ENCODE measurements at regions not wholly inside any gene's neighbourhood (a gene's known extent, or its start where the extent isn't known, plus 50 kb on each side); places are given as distances from the start of the nearest gene placed in this dataset.

DNA sequence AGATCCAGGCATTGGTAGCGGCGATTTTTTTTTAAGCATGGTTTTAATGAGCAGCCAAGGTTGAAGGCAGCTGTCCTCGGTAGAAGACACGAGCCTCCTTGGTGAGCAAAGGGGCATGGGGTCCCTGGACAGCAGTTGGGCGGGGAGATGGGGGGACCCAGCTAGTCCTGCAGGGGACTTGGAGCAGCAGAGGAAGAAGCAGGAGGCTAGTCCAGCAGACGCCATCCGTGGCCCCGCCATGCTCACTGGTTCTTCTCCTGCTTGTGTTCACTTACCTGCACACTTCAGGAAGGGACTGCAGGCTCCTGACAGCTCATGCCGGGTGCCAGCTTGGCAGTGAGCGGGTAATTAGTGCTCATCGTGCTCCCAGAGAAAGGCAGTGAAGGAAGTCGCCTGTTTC lies 130.2 kb upstream of the CDH5 start:
- no peak for DNase-seq (ENCODE audit: low read depth in 1 of 2, low spot score in 1 of 2)
- no peak overlapping the region for H3K27ac ChIP-seq (replicated peaks)
- TF ChIP-seq SPI1 (IDR thresholded peaks at IDR 0.05; ENCODE audit: borderline replicate concordance, low read depth) = no peak
- TF ChIP-seq POLR2AphosphoS5 (IDR thresholded peaks at IDR 0.05; ENCODE audit: low read depth) = no peak
- TF ChIP-seq, protein P1, sequence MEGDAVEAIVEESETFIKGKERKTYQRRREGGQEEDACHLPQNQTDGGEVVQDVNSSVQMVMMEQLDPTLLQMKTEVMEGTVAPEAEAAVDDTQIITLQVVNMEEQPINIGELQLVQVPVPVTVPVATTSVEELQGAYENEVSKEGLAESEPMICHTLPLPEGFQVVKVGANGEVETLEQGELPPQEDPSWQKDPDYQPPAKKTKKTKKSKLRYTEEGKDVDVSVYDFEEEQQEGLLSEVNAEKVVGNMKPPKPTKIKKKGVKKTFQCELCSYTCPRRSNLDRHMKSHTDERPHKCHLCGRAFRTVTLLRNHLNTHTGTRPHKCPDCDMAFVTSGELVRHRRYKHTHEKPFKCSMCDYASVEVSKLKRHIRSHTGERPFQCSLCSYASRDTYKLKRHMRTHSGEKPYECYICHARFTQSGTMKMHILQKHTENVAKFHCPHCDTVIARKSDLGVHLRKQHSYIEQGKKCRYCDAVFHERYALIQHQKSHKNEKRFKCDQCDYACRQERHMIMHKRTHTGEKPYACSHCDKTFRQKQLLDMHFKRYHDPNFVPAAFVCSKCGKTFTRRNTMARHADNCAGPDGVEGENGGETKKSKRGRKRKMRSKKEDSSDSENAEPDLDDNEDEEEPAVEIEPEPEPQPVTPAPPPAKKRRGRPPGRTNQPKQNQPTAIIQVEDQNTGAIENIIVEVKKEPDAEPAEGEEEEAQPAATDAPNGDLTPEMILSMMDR (IDR thresholded peaks at IDR 0.05; ENCODE audit: insufficient read depth, low read length) = no peak
- no peak for TF ChIP-seq GABPA (IDR thresholded peaks at IDR 0.05; ENCODE audit: low read depth)
- TF ChIP-seq, protein P2, sequence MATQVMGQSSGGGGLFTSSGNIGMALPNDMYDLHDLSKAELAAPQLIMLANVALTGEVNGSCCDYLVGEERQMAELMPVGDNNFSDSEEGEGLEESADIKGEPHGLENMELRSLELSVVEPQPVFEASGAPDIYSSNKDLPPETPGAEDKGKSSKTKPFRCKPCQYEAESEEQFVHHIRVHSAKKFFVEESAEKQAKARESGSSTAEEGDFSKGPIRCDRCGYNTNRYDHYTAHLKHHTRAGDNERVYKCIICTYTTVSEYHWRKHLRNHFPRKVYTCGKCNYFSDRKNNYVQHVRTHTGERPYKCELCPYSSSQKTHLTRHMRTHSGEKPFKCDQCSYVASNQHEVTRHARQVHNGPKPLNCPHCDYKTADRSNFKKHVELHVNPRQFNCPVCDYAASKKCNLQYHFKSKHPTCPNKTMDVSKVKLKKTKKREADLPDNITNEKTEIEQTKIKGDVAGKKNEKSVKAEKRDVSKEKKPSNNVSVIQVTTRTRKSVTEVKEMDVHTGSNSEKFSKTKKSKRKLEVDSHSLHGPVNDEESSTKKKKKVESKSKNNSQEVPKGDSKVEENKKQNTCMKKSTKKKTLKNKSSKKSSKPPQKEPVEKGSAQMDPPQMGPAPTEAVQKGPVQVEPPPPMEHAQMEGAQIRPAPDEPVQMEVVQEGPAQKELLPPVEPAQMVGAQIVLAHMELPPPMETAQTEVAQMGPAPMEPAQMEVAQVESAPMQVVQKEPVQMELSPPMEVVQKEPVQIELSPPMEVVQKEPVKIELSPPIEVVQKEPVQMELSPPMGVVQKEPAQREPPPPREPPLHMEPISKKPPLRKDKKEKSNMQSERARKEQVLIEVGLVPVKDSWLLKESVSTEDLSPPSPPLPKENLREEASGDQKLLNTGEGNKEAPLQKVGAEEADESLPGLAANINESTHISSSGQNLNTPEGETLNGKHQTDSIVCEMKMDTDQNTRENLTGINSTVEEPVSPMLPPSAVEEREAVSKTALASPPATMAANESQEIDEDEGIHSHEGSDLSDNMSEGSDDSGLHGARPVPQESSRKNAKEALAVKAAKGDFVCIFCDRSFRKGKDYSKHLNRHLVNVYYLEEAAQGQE (IDR thresholded peaks at IDR 0.05; ENCODE audit: insufficient replicate concordance, low read depth) = no peak
- H3K27me3 ChIP-seq (ENCODE audit: insufficient read depth, poor library complexity, severe bottlenecking) = no peaks in the 10 kb centered on the region
- no peak overlapping the region for H3K4me3 ChIP-seq (replicated peaks; ENCODE audit: insufficient read depth, low read length)

DNA sequence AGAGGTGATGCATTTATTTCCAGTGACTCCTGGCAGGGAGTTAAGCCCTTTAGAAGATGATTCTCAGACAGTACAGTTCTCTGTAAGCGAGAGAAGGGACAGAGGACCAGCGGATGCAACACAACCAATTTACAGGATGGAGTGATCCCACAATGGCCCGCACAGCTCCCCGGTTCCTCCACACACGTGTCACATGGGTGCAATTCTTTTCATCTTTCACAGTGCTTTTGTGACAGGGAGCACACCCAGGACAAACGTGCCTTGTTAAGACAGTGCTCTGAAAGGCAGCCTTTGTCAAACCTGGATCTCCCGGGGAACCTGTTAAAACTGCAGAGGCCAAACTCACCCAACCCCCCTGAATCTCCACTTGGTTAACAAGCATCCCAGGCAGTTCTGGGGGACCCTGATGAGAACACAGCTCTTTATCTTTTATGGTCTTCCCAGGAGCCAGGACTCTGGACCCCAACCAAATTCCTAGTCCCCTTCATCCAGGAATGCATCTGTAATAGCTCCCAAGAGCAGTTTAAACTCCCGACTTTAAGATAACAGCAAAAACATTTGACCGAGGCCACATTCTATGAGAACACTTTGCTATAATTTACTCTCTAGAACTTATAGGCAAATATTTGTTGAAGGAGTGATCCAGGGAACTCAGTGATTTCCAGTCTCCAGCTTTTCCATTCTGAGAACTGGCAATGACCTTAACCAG lies 134.9 kb upstream of the CDH5 start:
- no peak for DNase-seq (ENCODE audit: low read depth in 1 of 2, low spot score in 1 of 2)
- Histone ChIP-seq H3K27me3 (ENCODE audit: insufficient read depth, poor library complexity, severe bottlenecking) (no peaks in the 10 kb centered on the region), H3K4me3 (replicated peaks; ENCODE audit: insufficient read depth, low read length) (no peak overlapping the region), H3K27ac (replicated peaks) (no peak overlapping the region)
- TF ChIP-seq, protein P2 (IDR thresholded peaks at IDR 0.05; ENCODE audit: insufficient replicate concordance, low read depth) = no peak
- TF ChIP-seq GABPA (IDR thresholded peaks at IDR 0.05; ENCODE audit: low read depth) (no peak), POLR2AphosphoS5 (IDR thresholded peaks at IDR 0.05; ENCODE audit: low read depth) (no peak), SPI1 (IDR thresholded peaks at IDR 0.05; ENCODE audit: borderline replicate concordance, low read depth) (no peak)
- TF ChIP-seq, protein P1 (IDR thresholded peaks at IDR 0.05; ENCODE audit: insufficient read depth, low read length) = no peak

DNA sequence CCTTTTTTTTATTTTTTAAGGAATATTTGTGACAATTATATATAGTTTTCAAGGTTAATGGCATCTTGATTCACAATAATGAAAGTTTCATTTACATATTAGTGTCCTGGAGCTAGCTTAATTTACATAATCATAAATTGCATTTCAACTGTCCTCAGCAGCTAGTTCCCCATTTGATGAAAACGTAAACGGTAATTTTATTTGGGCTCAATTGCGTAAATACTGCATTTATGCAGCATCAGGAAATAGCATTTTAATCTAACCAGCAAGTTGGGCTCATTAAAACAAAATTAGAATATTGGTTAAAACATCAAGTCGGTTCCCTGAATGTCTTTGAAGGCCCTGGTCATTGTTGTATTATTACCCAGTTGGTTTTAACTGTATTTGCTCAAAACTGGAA lies 136.8 kb upstream of the CDH5 start:
- Histone ChIP-seq H3K4me3 (replicated peaks; ENCODE audit: insufficient read depth, low read length) (no peak overlapping the region), H3K27me3 (ENCODE audit: insufficient read depth, poor library complexity, severe bottlenecking) (no peaks in the 10 kb centered on the region), H3K27ac (replicated peaks) (peak overlapping the region; percentile 49)
- peak in 1 of 2 experiments; percentile 42 for DNase-seq (ENCODE audit: low read depth in 1 of 2, low spot score in 1 of 2)
- TF ChIP-seq SPI1 (IDR thresholded peaks at IDR 0.05; ENCODE audit: borderline replicate concordance, low read depth) (peak; percentile 35; the same call in 1 of the 2 replicates), POLR2AphosphoS5 (IDR thresholded peaks at IDR 0.05; ENCODE audit: low read depth) (no peak)

DNA sequence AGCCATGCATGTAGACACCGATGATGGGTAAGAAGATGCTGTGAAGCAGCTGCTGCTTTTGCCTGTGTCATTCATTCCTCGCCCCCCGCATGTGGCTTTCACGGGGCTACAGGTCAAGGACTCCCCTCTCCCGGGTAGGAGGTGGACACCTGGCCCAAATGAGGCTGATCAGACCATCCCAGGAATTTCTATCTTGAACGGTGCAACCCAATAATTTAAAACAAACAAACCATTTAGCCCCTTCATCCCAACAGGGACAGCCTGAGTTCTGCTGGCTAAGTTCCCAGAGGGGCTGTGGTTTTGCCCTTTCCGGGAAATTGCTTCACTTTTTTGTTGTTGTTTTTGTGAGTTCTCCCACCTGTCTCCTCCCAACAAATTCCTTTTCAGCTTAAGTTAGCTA lies 137.7 kb upstream of the CDH5 start:
- TF ChIP-seq, protein P1 (IDR thresholded peaks at IDR 0.05; ENCODE audit: insufficient read depth, low read length) = no peak
- TF ChIP-seq POLR2AphosphoS5 (IDR thresholded peaks at IDR 0.05; ENCODE audit: low read depth) = no peak
- TF ChIP-seq, protein P2 (IDR thresholded peaks at IDR 0.05; ENCODE audit: insufficient replicate concordance, low read depth) = no peak
- no peak for TF ChIP-seq GABPA (IDR thresholded peaks at IDR 0.05; ENCODE audit: low read depth)
- TF ChIP-seq SPI1 (IDR thresholded peaks at IDR 0.05; ENCODE audit: borderline replicate concordance, low read depth) = no peak
- Histone ChIP-seq H3K4me3 (replicated peaks; ENCODE audit: insufficient read depth, low read length) (no peak overlapping the region), H3K27me3 (ENCODE audit: insufficient read depth, poor library complexity, severe bottlenecking) (no peaks in the 10 kb centered on the region), H3K27ac (replicated peaks) (peak overlapping the region; percentile 35)
- DNase-seq (ENCODE audit: low read depth in 1 of 2, low spot score in 1 of 2) = no peak
